Activated B cell treated with CpG ODN at 0.5 μM for 24 hours (primary cell): ENCODE measurements at regions not wholly inside any gene's neighbourhood (a gene's known extent, or its start where the extent isn't known, plus 50 kb on each side); places are given as distances from the start of the nearest gene placed in this dataset.

ENCODE experiments used
- ATAC-seq: fragments of 200-7000 bp; cut with Tn5 transposase; one replicate; pipeline ENCODE4 v1.10.0; 2021; ENCODE audit warnings: low read depth, mild to moderate bottlenecking, moderate library complexity
- CTCF ChIA-PET: fragments of 350-600 bp; sonication (Branson Sonifier 250); formaldehyde crosslinking; loops from one replicate; lab custom pipeline; 2021; ENCODE audit warnings: antibody characterized with exemption; lab: Charles Lee
- POLR2A ChIA-PET: fragments of 350-600 bp; sonication (Branson Sonifier 250); formaldehyde crosslinking; loops from one replicate; lab custom pipeline; 2021; ENCODE audit warnings: antibody characterized with exemption; lab: Charles Lee
- DNase-seq: peaks from one replicate; pipeline ENCODE4 v3.0.0; 2022
- H3K27ac Mint-ChIP-seq: one replicate; pipeline ENCODE4 v1.8.0; 2020; ENCODE audit warnings: mixed read lengths
- H3K27me3 Mint-ChIP-seq: one replicate; pipeline ENCODE4 v1.8.0; 2021; ENCODE audit warnings: mixed read lengths
- H3K36me3 Mint-ChIP-seq: one replicate; pipeline ENCODE4 v1.8.0; 2021; ENCODE audit warnings: low read depth, mixed read lengths
- H3K4me1 Mint-ChIP-seq: one replicate; pipeline ENCODE4 v1.8.0; 2021; ENCODE audit warnings: mixed read lengths
- H3K4me3 Mint-ChIP-seq: one replicate; pipeline ENCODE4 v1.8.0; 2020; ENCODE audit warnings: mild to moderate bottlenecking, mixed read lengths
- H3K9me3 Mint-ChIP-seq: one replicate; pipeline ENCODE4 v1.8.0; 2020; ENCODE audit warnings: mixed read lengths
- intact Hi-C: fragments of 100-400 bp; cut with micrococcal nuclease; formaldehyde crosslinking; loops from one replicate; pipeline ENCODE4 v1.15.1; 2024
- TF ChIP-seq, protein P1 (sequence below): fragments of 200-600 bp; IDR thresholded peaks from one replicate; pipeline ENCODE4 v1.8.0; 2022; ENCODE audit warnings: antibody characterized with exemption, mild to moderate bottlenecking

- ChIA-PET CTCF (no interaction called here), POLR2A (no interaction called here)
- TF ChIP-seq, protein P1, sequence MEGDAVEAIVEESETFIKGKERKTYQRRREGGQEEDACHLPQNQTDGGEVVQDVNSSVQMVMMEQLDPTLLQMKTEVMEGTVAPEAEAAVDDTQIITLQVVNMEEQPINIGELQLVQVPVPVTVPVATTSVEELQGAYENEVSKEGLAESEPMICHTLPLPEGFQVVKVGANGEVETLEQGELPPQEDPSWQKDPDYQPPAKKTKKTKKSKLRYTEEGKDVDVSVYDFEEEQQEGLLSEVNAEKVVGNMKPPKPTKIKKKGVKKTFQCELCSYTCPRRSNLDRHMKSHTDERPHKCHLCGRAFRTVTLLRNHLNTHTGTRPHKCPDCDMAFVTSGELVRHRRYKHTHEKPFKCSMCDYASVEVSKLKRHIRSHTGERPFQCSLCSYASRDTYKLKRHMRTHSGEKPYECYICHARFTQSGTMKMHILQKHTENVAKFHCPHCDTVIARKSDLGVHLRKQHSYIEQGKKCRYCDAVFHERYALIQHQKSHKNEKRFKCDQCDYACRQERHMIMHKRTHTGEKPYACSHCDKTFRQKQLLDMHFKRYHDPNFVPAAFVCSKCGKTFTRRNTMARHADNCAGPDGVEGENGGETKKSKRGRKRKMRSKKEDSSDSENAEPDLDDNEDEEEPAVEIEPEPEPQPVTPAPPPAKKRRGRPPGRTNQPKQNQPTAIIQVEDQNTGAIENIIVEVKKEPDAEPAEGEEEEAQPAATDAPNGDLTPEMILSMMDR: no peak
- H3K36me3 Mint-ChIP-seq: no peaks in the 10 kb centered on the region
- ATAC-seq: peak; percentile 37
- no peaks in the 10 kb centered on the region for H3K27me3 Mint-ChIP-seq
- H3K4me1 Mint-ChIP-seq: peaks cover 7% of the 10 kb centered on the region
- H3K4me3 Mint-ChIP-seq: no peak overlapping the region
- intact Hi-C loops: loop anchor here (5.0 kb wide), 1 partner anchor 118 kb away; no protein-coding TSS in a partner anchor
- H3K9me3 Mint-ChIP-seq: peaks cover 10% of the 10 kb centered on the region
- no peak overlapping the region for H3K27ac Mint-ChIP-seq
- DNase-seq: no peak
Measured at GRCh38 chr11:26204839-26205238, 127.1 kb upstream of the ANO3 start.

- no peak overlapping the region for H3K4me3 Mint-ChIP-seq
- ATAC-seq: no peak
- no peaks in the 10 kb centered on the region for H3K9me3 Mint-ChIP-seq
- CTCF ChIA-PET: interaction anchor here (1.0 to 2.2 kb wide), 3 partner anchors 8 to 237 kb away, joined by 3 to 12 read pairs (median 3); no protein-coding TSS in a partner anchor
- no peaks in the 10 kb centered on the region for H3K36me3 Mint-ChIP-seq
- POLR2A ChIA-PET: no interaction called here
- TF ChIP-seq, protein P1: no peak
- DNase-seq: no peak
- intact Hi-C loops: no loop called here
- H3K27me3 Mint-ChIP-seq: no peaks in the 10 kb centered on the region
- peaks cover 2% of the 10 kb centered on the region for H3K4me1 Mint-ChIP-seq
- H3K27ac Mint-ChIP-seq: no peak overlapping the region
Measured at GRCh38 chr11:26219183-26220117, 112.5 kb upstream of the ANO3 start.

- ChIA-PET CTCF (interaction anchor here (1.1 kb wide), 1 partner anchor 244 kb away, joined by 5 read pairs; no protein-coding TSS in a partner anchor), POLR2A (no interaction called here)
- Mint-ChIP-seq H3K36me3 (no peaks in the 10 kb centered on the region), H3K27ac (no peak overlapping the region), H3K27me3 (no peaks in the 10 kb centered on the region), H3K4me3 (no peak overlapping the region), H3K9me3 (no peaks in the 10 kb centered on the region), H3K4me1 (peaks cover 4% of the 10 kb centered on the region)
- no peak for ATAC-seq
- intact Hi-C loops: loop anchor here (2.0 kb wide), 1 partner anchor 91 kb away; no protein-coding TSS in a partner anchor
- DNase-seq: no peak
- TF ChIP-seq, protein P1: no peak
Measured at GRCh38 chr11:26225646-26226045, 106.3 kb upstream of the ANO3 start.

- no peak for DNase-seq
- intact Hi-C loops: loop anchor here (1.0 to 2.0 kb wide), 2 partner anchors 93 to 245 kb away; no protein-coding TSS in a partner anchor
Measured at GRCh38 chr11:26227301-26227746, 104.6 kb upstream of the ANO3 start.

More at GRCh38 chr11:26227301-26227746, 104.6 kb upstream of the ANO3 start:
- H3K9me3 Mint-ChIP-seq: no peaks in the 10 kb centered on the region
- no peaks in the 10 kb centered on the region for H3K27me3 Mint-ChIP-seq
- POLR2A ChIA-PET: no interaction called here
- peak; percentile 62 for ATAC-seq
- no peaks in the 10 kb centered on the region for H3K36me3 Mint-ChIP-seq
- TF ChIP-seq, protein P1: no peak
- CTCF ChIA-PET: interaction anchor here (1.1 to 2.1 kb wide), 5 partner anchors 9 to 247 kb away, joined by 3 to 32 read pairs (median 6); no protein-coding TSS in a partner anchor
- H3K4me1 Mint-ChIP-seq: peaks cover 4% of the 10 kb centered on the region
- no peak overlapping the region for H3K27ac Mint-ChIP-seq
- H3K4me3 Mint-ChIP-seq: no peak overlapping the region
